ENCODE measurements at regions not wholly inside any gene's neighbourhood (a gene's known extent, or its start where the extent isn't known, plus 50 kb on each side); places are given as distances from the start of the nearest gene placed in this dataset.

DNA sequence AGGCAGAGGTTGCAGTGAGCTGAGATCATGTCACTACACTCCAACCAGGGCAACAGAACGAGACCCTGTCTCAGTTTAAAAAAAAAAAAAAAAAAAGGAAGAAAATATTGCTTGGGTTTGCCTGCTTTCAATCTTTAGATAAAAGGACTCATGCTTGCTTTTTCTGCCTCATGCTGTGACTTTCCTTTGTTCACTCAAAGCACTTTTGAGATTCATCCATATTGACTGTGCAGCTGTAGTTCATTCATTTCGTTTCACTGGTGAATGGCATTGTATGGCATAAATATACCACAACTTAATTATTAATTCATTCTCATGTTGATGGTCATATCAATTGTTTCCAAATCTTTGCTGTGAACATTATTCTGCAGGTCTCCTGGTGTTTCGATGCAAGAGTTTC is 97.6 kb upstream of the NFE2L3 start:
- intact Hi-C loops (cut with DNase I) = no loop called here
- DNase-seq = no peak
- no peaks in the 10 kb centered on the region for H3K9me3 ChIP-seq (replicated peaks in 1 of 3)
- no peak overlapping the region for H3K4me3 ChIP-seq
- H3K27ac ChIP-seq = no peak overlapping the region
- peaks cover 27% of the 10 kb centered on the region for H3K27me3 ChIP-seq
- no peaks in the 10 kb centered on the region for H3K36me3 ChIP-seq (replicated peaks in 1 of 2)
- WGBS, 4 donors = 79 to 93% (median 87%) methylated on average over 3 of the region's 3 CpGs
- H3K4me1 ChIP-seq (replicated peaks in 1 of 2) = no peaks in the 10 kb centered on the region
- TF ChIP-seq, protein P1, sequence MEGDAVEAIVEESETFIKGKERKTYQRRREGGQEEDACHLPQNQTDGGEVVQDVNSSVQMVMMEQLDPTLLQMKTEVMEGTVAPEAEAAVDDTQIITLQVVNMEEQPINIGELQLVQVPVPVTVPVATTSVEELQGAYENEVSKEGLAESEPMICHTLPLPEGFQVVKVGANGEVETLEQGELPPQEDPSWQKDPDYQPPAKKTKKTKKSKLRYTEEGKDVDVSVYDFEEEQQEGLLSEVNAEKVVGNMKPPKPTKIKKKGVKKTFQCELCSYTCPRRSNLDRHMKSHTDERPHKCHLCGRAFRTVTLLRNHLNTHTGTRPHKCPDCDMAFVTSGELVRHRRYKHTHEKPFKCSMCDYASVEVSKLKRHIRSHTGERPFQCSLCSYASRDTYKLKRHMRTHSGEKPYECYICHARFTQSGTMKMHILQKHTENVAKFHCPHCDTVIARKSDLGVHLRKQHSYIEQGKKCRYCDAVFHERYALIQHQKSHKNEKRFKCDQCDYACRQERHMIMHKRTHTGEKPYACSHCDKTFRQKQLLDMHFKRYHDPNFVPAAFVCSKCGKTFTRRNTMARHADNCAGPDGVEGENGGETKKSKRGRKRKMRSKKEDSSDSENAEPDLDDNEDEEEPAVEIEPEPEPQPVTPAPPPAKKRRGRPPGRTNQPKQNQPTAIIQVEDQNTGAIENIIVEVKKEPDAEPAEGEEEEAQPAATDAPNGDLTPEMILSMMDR (IDR thresholded peaks at IDR 0.05) = no peak
- no peak for TF ChIP-seq POLR2A (IDR thresholded peaks at IDR 0.05)

DNA sequence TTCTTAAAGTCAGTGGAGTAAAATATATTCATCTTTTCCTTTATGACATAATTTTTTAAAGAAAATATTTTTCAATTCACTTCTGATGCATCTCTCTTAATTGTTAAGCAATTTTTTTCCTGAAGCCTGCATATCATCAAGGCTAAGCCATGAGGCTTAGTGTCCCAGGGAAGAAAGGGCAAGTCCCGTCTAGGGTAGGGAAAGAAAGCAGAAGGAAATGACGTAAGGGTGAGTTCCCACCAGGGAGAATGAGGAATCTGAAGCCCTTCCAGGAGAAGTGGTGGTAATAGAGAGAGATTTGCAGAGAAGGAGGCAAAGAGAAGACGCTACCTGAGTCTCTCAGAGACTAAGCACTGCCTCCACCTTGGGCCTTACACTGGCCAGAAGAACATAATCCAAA is 96.8 kb upstream of the NFE2L3 start:
- WGBS, 4 donors = 59 to 82% (median 63%) methylated on average over 3 of the region's 3 CpGs
- TF ChIP-seq, protein P1 (IDR thresholded peaks at IDR 0.05) = no peak
- TF ChIP-seq POLR2A (IDR thresholded peaks at IDR 0.05) = no peak

DNA sequence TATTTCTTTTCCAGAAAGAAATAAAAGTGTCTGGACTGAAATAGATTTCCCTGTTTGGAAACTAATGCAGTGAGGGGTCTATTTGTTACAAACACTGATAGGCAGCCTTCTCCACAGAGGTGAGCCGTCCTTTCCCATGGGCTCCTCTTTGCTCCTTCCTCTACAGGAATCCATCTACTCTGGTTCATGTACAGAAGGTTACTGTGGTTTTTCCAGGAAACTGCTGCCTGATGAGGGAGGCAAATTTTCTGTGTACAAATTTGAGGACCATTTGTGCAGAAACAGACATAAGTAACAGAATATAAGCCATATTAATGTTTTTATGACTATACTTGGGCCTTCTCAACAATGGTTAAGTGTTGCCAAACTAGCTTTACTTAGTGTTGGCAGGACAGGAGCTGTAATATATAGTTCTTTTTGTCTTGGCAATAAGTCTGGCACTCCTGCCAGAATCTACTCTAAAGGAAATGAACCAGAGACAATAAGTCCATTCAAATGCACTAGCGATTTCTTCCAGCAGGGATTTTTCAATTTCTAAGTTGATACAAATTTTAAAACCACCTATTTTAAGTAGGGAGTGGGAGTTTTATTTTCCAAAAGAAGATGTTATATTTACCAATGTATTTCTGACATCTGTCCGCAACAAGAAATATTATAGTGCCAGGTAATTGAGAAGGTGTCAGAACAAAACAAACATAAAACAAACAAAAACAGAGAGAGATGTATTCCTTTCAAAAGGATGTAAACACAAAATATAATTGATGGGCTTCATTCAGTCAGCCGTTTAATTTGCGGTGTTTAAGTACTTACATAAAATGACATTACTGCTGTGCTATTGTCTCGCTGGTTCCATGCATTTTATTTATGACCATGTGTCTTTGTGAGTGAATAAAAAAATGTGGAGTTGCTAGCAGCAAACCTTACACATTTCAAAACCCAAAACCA is 91.0 kb upstream of the NFE2L3 start:
- H3K4me1 ChIP-seq (replicated peaks in 1 of 2) = no peaks in the 10 kb centered on the region
- TF ChIP-seq, protein P1 (IDR thresholded peaks at IDR 0.05) = no peak
- no peak for TF ChIP-seq POLR2A (IDR thresholded peaks at IDR 0.05)
- H3K27me3 ChIP-seq = peaks cover 4% of the 10 kb centered on the region
- no peaks in the 10 kb centered on the region for H3K9me3 ChIP-seq (replicated peaks in 1 of 3)
- H3K4me3 ChIP-seq = no peak overlapping the region
- H3K36me3 ChIP-seq (replicated peaks in 1 of 2) = no peaks in the 10 kb centered on the region
- intact Hi-C loops (cut with DNase I) = loop anchor here (5.0 kb wide), 2 partner anchors 164 to 169 kb away; no protein-coding TSS in a partner anchor
- 44 to 50% (median 45%) methylated on average over 6 of the region's 6 CpGs for WGBS, 4 donors
- DNase-seq = no peak
- H3K27ac ChIP-seq = no peak overlapping the region

More for the DNA sequence above, 96.8 kb upstream of the NFE2L3 start:
- Histone ChIP-seq H3K27ac (no peak overlapping the region), H3K4me3 (no peak overlapping the region), H3K36me3 (replicated peaks in 1 of 2) (no peaks in the 10 kb centered on the region), H3K27me3 (peaks cover 27% of the 10 kb centered on the region), H3K4me1 (replicated peaks in 1 of 2) (no peaks in the 10 kb centered on the region), H3K9me3 (replicated peaks in 1 of 3) (no peaks in the 10 kb centered on the region)
- DNase-seq = no peak
- intact Hi-C loops (cut with DNase I) = no loop called here

DNA sequence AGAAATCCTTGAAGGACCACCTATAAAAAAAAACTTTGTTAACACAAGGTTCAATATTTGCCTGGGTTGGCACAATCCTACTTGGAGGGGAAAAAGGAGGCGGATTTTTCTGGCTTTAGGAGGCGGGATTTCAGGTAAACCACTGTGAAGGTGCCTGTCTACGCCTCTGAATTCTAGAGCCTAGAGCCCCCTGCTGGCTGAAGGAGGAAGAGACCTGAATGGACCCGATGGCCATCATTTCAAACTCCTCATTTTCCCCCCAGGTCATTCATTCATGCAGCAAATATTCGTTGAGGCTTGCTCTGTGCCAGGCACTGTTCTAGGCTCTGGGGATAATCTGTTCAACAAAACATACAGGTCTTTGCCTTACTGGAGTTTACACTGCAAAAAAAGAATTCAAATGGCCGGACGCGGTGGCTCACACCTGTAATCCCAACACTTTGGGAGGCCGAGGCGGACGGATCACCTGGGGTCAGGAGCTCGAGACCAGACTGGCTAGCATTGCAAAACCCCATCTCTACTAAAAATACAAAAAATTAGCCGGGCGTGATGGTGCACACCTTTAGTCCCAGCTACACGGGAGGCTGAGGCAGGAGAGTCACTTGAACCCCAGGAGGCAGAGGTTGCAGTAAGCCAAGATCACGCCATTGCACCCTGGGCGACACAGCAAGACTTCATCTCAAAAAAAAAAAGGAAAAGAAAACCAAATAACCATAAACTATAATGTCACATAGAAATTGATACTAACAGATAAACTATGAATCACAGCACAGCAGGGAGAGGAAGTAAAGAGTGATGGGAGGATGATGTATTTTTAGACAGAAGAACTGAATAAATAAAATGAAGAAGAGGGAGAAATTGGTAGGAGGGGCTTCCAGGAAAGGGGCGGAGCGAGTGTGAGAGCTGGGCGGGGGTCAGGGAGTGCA is 90.1 kb upstream of the NFE2L3 start:
- intact Hi-C loops (cut with DNase I) = loop anchor here (5.0 kb wide), 2 partner anchors 165 to 170 kb away; no protein-coding TSS in a partner anchor
- no peak overlapping the region for H3K4me3 ChIP-seq
- H3K27ac ChIP-seq = no peak overlapping the region
- peaks cover 4% of the 10 kb centered on the region for H3K27me3 ChIP-seq
- H3K9me3 ChIP-seq (replicated peaks in 1 of 3) = no peaks in the 10 kb centered on the region
- DNase-seq = peak; percentile 57 to 88 (median 74)
- H3K4me1 ChIP-seq (replicated peaks in 1 of 2) = no peaks in the 10 kb centered on the region
- TF ChIP-seq, protein P1 (IDR thresholded peaks at IDR 0.05) = peak; percentile 64 to 86 (median 76)
- no peak for TF ChIP-seq POLR2A (IDR thresholded peaks at IDR 0.05)
- no peaks in the 10 kb centered on the region for H3K36me3 ChIP-seq (replicated peaks in 1 of 2)
- 54 to 64% (median 61%) methylated on average over 20 of the region's 20 CpGs for WGBS, 4 donors

Data from adrenal gland (tissue), 9 donors.